ENCODE measurements at regions not wholly inside any gene's neighbourhood (a gene's known extent, or its start where the extent isn't known, plus 50 kb on each side); places are given as distances from the start of the nearest gene placed in this dataset.

DNA sequence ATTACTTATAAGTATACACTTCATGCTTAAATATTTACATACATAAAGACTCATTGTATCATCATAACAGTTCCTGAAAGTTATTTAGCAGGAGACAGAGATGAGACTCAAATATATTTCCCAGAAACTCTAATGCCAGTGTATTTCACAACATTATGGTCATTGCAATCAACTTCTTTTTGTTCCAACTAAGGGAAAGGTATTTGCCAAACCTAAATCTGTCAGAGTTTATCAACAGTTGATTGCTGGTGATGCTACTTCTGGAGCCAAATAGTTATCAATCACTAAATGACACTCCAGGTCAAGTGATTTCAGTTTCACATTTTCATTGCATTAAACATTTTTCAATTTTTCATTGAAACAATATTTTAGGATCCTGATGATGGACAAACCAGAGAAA is 72.1 kb upstream of the AVPR1A start:
- H3K36me3 ChIP-seq (ENCODE audit: control insufficient read depth in 2 of 2, extremely low read depth in 1 of 2, insufficient read depth in 2 of 2, low read length in 2 of 2), result no peaks in the 10 kb centered on the region

GRCh38 chr12:63222582-63222981 is 71.6 kb upstream of the AVPR1A start:
- TF ChIP-seq POLR2A (IDR thresholded peaks at IDR 0.05; ENCODE audit: low read depth, low read length), result no peak
- TF ChIP-seq MYC (IDR thresholded peaks at IDR 0.05; ENCODE audit: low read depth, low read length), result no peak
- TF ChIP-seq EZH2 (IDR thresholded peaks at IDR 0.05; ENCODE audit: borderline replicate concordance, low read depth, low read length, severe bottlenecking), result no peak
- TF ChIP-seq POLR2AphosphoS5 (IDR thresholded peaks at IDR 0.05; ENCODE audit: insufficient read depth, low read depth, low read length), result no peak
- TF ChIP-seq MAX (IDR thresholded peaks at IDR 0.05; ENCODE audit: insufficient read depth, insufficient read length), result no peak
- TF ChIP-seq FOS (IDR thresholded peaks at IDR 0.05; ENCODE audit: borderline replicate concordance, insufficient read depth, low read length), result no peak
- TF ChIP-seq JUN (IDR thresholded peaks at IDR 0.05; ENCODE audit: borderline replicate concordance, insufficient read depth, insufficient read length, low read depth), result no peak
- TF ChIP-seq, protein P1, sequence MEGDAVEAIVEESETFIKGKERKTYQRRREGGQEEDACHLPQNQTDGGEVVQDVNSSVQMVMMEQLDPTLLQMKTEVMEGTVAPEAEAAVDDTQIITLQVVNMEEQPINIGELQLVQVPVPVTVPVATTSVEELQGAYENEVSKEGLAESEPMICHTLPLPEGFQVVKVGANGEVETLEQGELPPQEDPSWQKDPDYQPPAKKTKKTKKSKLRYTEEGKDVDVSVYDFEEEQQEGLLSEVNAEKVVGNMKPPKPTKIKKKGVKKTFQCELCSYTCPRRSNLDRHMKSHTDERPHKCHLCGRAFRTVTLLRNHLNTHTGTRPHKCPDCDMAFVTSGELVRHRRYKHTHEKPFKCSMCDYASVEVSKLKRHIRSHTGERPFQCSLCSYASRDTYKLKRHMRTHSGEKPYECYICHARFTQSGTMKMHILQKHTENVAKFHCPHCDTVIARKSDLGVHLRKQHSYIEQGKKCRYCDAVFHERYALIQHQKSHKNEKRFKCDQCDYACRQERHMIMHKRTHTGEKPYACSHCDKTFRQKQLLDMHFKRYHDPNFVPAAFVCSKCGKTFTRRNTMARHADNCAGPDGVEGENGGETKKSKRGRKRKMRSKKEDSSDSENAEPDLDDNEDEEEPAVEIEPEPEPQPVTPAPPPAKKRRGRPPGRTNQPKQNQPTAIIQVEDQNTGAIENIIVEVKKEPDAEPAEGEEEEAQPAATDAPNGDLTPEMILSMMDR (IDR thresholded peaks at IDR 0.05; ENCODE audit: extremely low read depth in 1 of 2, insufficient read depth in 1 of 2, low read depth in 1 of 2, low read length in 2 of 2), result no peak
- TF ChIP-seq GATA2 (IDR thresholded peaks at IDR 0.05; ENCODE audit: insufficient read depth, insufficient read length, low read depth, low read length), result no peak
- Histone ChIP-seq H4K20me1 (replicated peaks; ENCODE audit: control insufficient read depth, extremely low read depth, insufficient read depth, low read length) (no peaks in the 10 kb centered on the region), H3K79me2 (ENCODE audit: control insufficient read depth, insufficient read depth, low read length) (no peaks in the 10 kb centered on the region), H3K36me3 (ENCODE audit: control insufficient read depth in 2 of 2, extremely low read depth in 1 of 2, insufficient read depth in 2 of 2, low read length in 2 of 2) (no peaks in the 10 kb centered on the region), H3K9me3 (replicated peaks; ENCODE audit: control insufficient read depth, insufficient read depth, low read length) (no peaks in the 10 kb centered on the region), H3K9ac (replicated peaks; ENCODE audit: extremely low read depth, insufficient read depth, low read length) (no peak overlapping the region), H3K27me3 (ENCODE audit: control insufficient read depth in 2 of 2, insufficient read depth in 2 of 2, low read length in 2 of 2) (no peaks in the 10 kb centered on the region), H3K4me2 (ENCODE audit: insufficient read depth, low read length) (no peak overlapping the region), H3K4me3 (replicated peaks in 1 of 3; ENCODE audit: insufficient read depth in 1 of 3, low read depth in 1 of 3, low read length in 3 of 3) (no peak overlapping the region), H3K4me1 (ENCODE audit: control insufficient read depth, extremely low read depth, insufficient read depth, low read length) (no peaks in the 10 kb centered on the region), H3K27ac (ENCODE audit: insufficient read depth, low read depth, low read length) (no peak overlapping the region), H2AFZ (ENCODE audit: low read depth, low read length) (no peak overlapping the region), H3K9me1 (replicated peaks; ENCODE audit: control insufficient read depth, extremely low read depth, insufficient read depth, low read length) (no peaks in the 10 kb centered on the region)
- dilution Hi-C loops (cut with MboI; ENCODE audit: extremely low pct_ligation_motif_present, low sequenced_read_pairs), result no loop called here
- intact Hi-C loops (cut with micrococcal nuclease), result no loop called here
- DNase-seq (ENCODE audit: low read depth, low spot score) (no peak), FAIRE-seq (no peak)
- BruUV-seq (replicated peaks), result no TSS peak
- CTCF ChIA-PET, result interaction anchor here (1.0 kb wide), 1 partner anchor 71 kb away, joined by 3 read pairs; no protein-coding TSS in a partner anchor
- POLR2A ChIA-PET, result no interaction called here

More for the DNA sequence above, 72.1 kb upstream of the AVPR1A start:
- no TSS peak for BruUV-seq (replicated peaks)
- Histone ChIP-seq H3K4me2 (ENCODE audit: insufficient read depth, low read length) (no peak overlapping the region), H4K20me1 (replicated peaks; ENCODE audit: control insufficient read depth, extremely low read depth, insufficient read depth, low read length) (no peaks in the 10 kb centered on the region), H3K27ac (ENCODE audit: insufficient read depth, low read depth, low read length) (no peak overlapping the region), H3K79me2 (ENCODE audit: control insufficient read depth, insufficient read depth, low read length) (no peaks in the 10 kb centered on the region), H3K4me3 (replicated peaks in 1 of 3; ENCODE audit: insufficient read depth in 1 of 3, low read depth in 1 of 3, low read length in 3 of 3) (no peak overlapping the region), H2AFZ (ENCODE audit: low read depth, low read length) (no peak overlapping the region), H3K9ac (replicated peaks; ENCODE audit: extremely low read depth, insufficient read depth, low read length) (no peak overlapping the region), H3K9me1 (replicated peaks; ENCODE audit: control insufficient read depth, extremely low read depth, insufficient read depth, low read length) (no peaks in the 10 kb centered on the region), H3K9me3 (replicated peaks; ENCODE audit: control insufficient read depth, insufficient read depth, low read length) (no peaks in the 10 kb centered on the region), H3K4me1 (ENCODE audit: control insufficient read depth, extremely low read depth, insufficient read depth, low read length) (no peaks in the 10 kb centered on the region), H3K27me3 (ENCODE audit: control insufficient read depth in 2 of 2, insufficient read depth in 2 of 2, low read length in 2 of 2) (no peaks in the 10 kb centered on the region)
- intact Hi-C loops (cut with micrococcal nuclease) (no loop called here), dilution Hi-C loops (cut with MboI; ENCODE audit: extremely low pct_ligation_motif_present, low sequenced_read_pairs) (no loop called here)
- DNase-seq (ENCODE audit: low read depth, low spot score) (no peak), FAIRE-seq (no peak)
- CTCF ChIA-PET, result no interaction called here
- POLR2A ChIA-PET, result no interaction called here
- TF ChIP-seq JUN (IDR thresholded peaks at IDR 0.05; ENCODE audit: borderline replicate concordance, insufficient read depth, insufficient read length, low read depth) (no peak), POLR2AphosphoS5 (IDR thresholded peaks at IDR 0.05; ENCODE audit: insufficient read depth, low read depth, low read length) (no peak), GATA2 (IDR thresholded peaks at IDR 0.05; ENCODE audit: insufficient read depth, insufficient read length, low read depth, low read length) (no peak), FOS (IDR thresholded peaks at IDR 0.05; ENCODE audit: borderline replicate concordance, insufficient read depth, low read length) (no peak)
- TF ChIP-seq, protein P1 (IDR thresholded peaks at IDR 0.05; ENCODE audit: extremely low read depth in 1 of 2, insufficient read depth in 1 of 2, low read depth in 1 of 2, low read length in 2 of 2), result no peak

All from endothelial cell of umbilical vein (primary cell).